ENCODE measurements at regions not wholly inside any gene's neighbourhood (a gene's known extent, or its start where the extent isn't known, plus 50 kb on each side); places are given as distances from the start of the nearest gene placed in this dataset.
A peak's percentile ranks its signal among the peaks of the same experiment; 100 is the strongest.
"Not testable (repeated sequence)": the region's sequence is repeated elsewhere in the genome, so short reads cannot be mapped to it uniquely, and the experiment has no call there.

- no peak for DNase-seq (ENCODE audit: low read depth)
Measured at GRCh38 chr5:93220431-93220830, 360.6 kb downstream of the NR2F1-AS1 start.

- DNase-seq (ENCODE audit: low read depth): no peak
Measured at GRCh38 chr5:93219641-93220145, 361.3 kb downstream of the NR2F1-AS1 start.

GRCh38 chr5:93213111-93213794 lies 367.8 kb downstream of the NR2F1-AS1 start:
- DNase-seq (ENCODE audit: low read depth): not testable (repeated sequence)

GRCh38 chr5:93209476-93209875 lies 371.5 kb downstream of the NR2F1-AS1 start:
- DNase-seq (ENCODE audit: low read depth): no peak

- no peak for DNase-seq (ENCODE audit: low read depth)
Measured at GRCh38 chr5:93208141-93208751, 372.8 kb downstream of the NR2F1-AS1 start.

- no peak for DNase-seq (ENCODE audit: low read depth)
Measured at GRCh38 chr5:93206203-93206602, 374.8 kb downstream of the NR2F1-AS1 start.

GRCh38 chr5:93201061-93201460 lies 380.0 kb downstream of the NR2F1-AS1 start:
- DNase-seq (ENCODE audit: low read depth): no peak

GRCh38 chr5:93196986-93197385 lies 384.0 kb downstream of the NR2F1-AS1 start:
- DNase-seq (ENCODE audit: low read depth): no peak

GRCh38 chr5:93193431-93194347 lies 387.3 kb downstream of the NR2F1-AS1 start:
- DNase-seq (ENCODE audit: low read depth): no peak

- DNase-seq (ENCODE audit: low read depth): no peak
Measured at GRCh38 chr5:93192683-93193082, 388.3 kb downstream of the NR2F1-AS1 start.

- DNase-seq (ENCODE audit: low read depth): peak; percentile 22
Measured at GRCh38 chr5:93192087-93192486, 388.9 kb downstream of the NR2F1-AS1 start.

- no peak for DNase-seq (ENCODE audit: low read depth)
Measured at GRCh38 chr5:93191035-93191817, 389.8 kb downstream of the NR2F1-AS1 start.

GRCh38 chr5:93189707-93190120 lies 391.3 kb downstream of the NR2F1-AS1 start:
- DNase-seq (ENCODE audit: low read depth): peak; percentile 16

- DNase-seq (ENCODE audit: low read depth): no peak
Measured at GRCh38 chr5:93188876-93189485, 392.0 kb downstream of the NR2F1-AS1 start.

- DNase-seq (ENCODE audit: low read depth): no peak
Measured at GRCh38 chr5:93186076-93186682, 394.8 kb downstream of the NR2F1-AS1 start.

- DNase-seq (ENCODE audit: low read depth): no peak
Measured at GRCh38 chr5:93184041-93184440, 397.0 kb downstream of the NR2F1-AS1 start.

- no peak for DNase-seq (ENCODE audit: low read depth)
Measured at GRCh38 chr5:93179466-93179865, 401.6 kb downstream of the NR2F1-AS1 start.

GRCh38 chr5:93174930-93175329 lies 406.1 kb downstream of the NR2F1-AS1 start:
- DNase-seq (ENCODE audit: low read depth): no peak

GRCh38 chr5:93165559-93165958 lies 415.5 kb downstream of the NR2F1-AS1 start:
- DNase-seq (ENCODE audit: low read depth): no peak

GRCh38 chr5:93164690-93165089 lies 416.3 kb downstream of the NR2F1-AS1 start:
- peak; percentile 74 for DNase-seq (ENCODE audit: low read depth)

All from fibroblast of the conjunctiva (primary cell).